ENCODE measurements at regions not wholly inside any gene's neighbourhood (a gene's known extent, or its start where the extent isn't known, plus 50 kb on each side); places are given as distances from the start of the nearest gene placed in this dataset.

- TF ChIP-seq EZH2 (IDR thresholded peaks at IDR 0.05) (no peak), POLR2AphosphoS5 (IDR thresholded peaks at IDR 0.05; ENCODE audit: borderline replicate concordance, low read depth, low read length) (no peak), FOXP2 (optimal IDR thresholded peaks at IDR 0.05; ENCODE audit: control extremely low read depth, extremely low read length, insufficient read depth) (no peak)
Measured at GRCh38 chr9:118961857-118962256, 407.4 kb downstream of the BRINP1 start.

Measured in SK-N-MC (cell line).